Thyroid gland (tissue), 4 donors: ENCODE measurements at regions not wholly inside any gene's neighbourhood (a gene's known extent, or its start where the extent isn't known, plus 50 kb on each side); places are given as distances from the start of the nearest gene placed in this dataset.

Experiments
- POLR2A ChIP-seq, 2 donors: fragments of 450-650 bp; IDR thresholded peaks; one replicate each; pipeline ENCODE4 v1.6.1; 2017; ENCODE audit warnings: antibody characterized with exemption in 2 of 2, mild to moderate bottlenecking in 2 of 2, moderate library complexity in 1 of 2
- TF ChIP-seq, protein P1 (sequence below), 6 experiments: fragments of 200-600 bp in 3 of 6; fragments of 450-650 bp in 3 of 6; sonication (generic) in 3 of 6; IDR thresholded peaks; one replicate each; pipeline ENCODE4 v1.5.1; 2016 to 2019; ENCODE audit warnings: antibody characterized with exemption in 6 of 6, mild to moderate bottlenecking in 2 of 6, inconsistent platforms in 1 of 6, moderate library complexity in 1 of 6

- TF ChIP-seq, protein P1, sequence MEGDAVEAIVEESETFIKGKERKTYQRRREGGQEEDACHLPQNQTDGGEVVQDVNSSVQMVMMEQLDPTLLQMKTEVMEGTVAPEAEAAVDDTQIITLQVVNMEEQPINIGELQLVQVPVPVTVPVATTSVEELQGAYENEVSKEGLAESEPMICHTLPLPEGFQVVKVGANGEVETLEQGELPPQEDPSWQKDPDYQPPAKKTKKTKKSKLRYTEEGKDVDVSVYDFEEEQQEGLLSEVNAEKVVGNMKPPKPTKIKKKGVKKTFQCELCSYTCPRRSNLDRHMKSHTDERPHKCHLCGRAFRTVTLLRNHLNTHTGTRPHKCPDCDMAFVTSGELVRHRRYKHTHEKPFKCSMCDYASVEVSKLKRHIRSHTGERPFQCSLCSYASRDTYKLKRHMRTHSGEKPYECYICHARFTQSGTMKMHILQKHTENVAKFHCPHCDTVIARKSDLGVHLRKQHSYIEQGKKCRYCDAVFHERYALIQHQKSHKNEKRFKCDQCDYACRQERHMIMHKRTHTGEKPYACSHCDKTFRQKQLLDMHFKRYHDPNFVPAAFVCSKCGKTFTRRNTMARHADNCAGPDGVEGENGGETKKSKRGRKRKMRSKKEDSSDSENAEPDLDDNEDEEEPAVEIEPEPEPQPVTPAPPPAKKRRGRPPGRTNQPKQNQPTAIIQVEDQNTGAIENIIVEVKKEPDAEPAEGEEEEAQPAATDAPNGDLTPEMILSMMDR (IDR thresholded peaks at IDR 0.05), result no peak
- TF ChIP-seq POLR2A (IDR thresholded peaks at IDR 0.05), result no peak
Measured at GRCh38 chr14:34356264-34356654, 105.8 kb downstream of the SPTSSA start.
